GM10248 (cell line): ENCODE measurements at regions not wholly inside any gene's neighbourhood (a gene's known extent, or its start where the extent isn't known, plus 50 kb on each side); places are given as distances from the start of the nearest gene placed in this dataset.

ENCODE experiments used
- CTCF ChIA-PET: fragments of 300-600 bp; sonication (Branson Sonifier 250); formaldehyde crosslinking; extraction: SDS; loops from one replicate; lab custom pipeline; 2021; ENCODE audit warnings: antibody characterized with exemption; lab: Yijun Ruan, JAX
- POLR2A ChIA-PET: fragments of 350-650 bp; sonication (Branson Sonifier 250); formaldehyde crosslinking; extraction: SDS; loops from one replicate; lab custom pipeline; 2020; ENCODE audit warnings: antibody characterized with exemption; lab: Yijun Ruan, JAX
- DNase-seq: peaks from one replicate; pipeline ENCODE4 v3.0.0; 2012; ENCODE audit errors: extremely low spot score
- CTCF ChIP-seq: IDR thresholded peaks from 2 replicates; pipeline ENCODE4 v1.5.1; 2012; ENCODE audit warnings: mild to moderate bottlenecking, low read depth; ENCODE audit errors: extremely low read depth, missing control alignments, control extremely low read depth

DNA sequence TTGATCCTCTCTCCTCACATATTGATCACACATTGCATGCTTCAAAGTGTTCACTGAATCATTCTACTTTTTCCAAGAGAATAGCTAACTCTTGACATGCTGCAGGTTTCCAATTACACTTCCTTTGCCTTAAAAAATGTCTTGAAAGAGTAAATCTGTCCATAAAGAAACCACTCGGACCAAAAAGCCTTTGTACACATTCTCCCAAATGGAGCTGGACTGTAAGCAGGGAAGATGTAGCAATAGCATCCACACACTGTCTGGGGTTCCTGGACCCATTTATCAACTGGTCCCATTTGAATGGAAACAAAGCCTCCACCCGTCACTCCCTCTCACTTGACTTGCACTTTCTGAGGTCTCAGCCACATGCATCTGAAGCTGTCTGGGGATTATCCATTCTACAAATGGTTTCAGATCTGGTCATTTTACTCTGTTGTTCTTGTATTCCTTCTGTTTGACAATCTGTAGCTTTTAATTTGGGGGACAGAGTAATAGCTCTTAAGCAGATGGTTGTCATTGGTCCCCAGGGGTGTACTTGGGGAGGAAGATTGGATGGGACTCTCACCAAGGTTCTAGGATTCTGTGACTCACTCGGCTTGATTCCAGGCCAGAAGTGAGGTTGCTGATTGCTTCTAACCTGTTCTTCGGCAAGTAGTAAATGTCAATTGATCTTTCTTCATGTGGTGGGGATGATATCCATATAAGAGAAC, 203.5 kb downstream of the HIBADH start:
- TF ChIP-seq CTCF = no peak
- no peak for DNase-seq
- ChIA-PET POLR2A (no interaction called here), CTCF (no interaction called here)

- ChIA-PET POLR2A (no interaction called here), CTCF (no interaction called here)
- no peak for DNase-seq
- TF ChIP-seq CTCF = no peak
These were observed 203.0 kb downstream of the HIBADH start for GRCh38 chr7:27459731-27460053.

GRCh38 chr7:27462575-27463270, 200.0 kb downstream of the HIBADH start:
- CTCF ChIA-PET = no interaction called here

GRCh38 chr7:27464970-27465369, 197.7 kb downstream of the HIBADH start:
- DNase-seq = no peak
- CTCF ChIA-PET = no interaction called here
- TF ChIP-seq CTCF = no peak
- POLR2A ChIA-PET = no interaction called here

More at GRCh38 chr7:27462575-27463270, 200.0 kb downstream of the HIBADH start:
- POLR2A ChIA-PET = no interaction called here
- no peak for DNase-seq
- no peak for TF ChIP-seq CTCF

DNA sequence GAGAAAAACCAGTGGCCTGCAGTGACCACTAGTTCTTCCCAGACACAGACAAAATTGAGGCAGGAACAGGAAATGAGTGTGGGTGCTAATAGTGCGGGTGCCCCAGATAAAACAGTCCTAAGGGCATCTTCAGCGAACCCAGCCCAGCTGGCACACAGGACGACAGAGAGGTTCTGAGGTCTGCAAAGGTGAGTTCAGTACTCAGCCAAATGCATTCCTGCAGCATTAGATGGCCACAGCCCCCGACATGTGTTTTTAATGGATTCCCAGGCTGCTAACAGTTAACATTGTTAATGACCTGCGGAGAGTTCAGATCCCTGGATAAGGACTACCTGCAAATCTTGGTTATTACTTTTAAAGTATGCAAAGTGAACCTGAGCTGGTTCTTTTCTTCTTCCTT, 196.0 kb downstream of the HIBADH start:
- DNase-seq = no peak
- POLR2A ChIA-PET = no interaction called here
- CTCF ChIA-PET = no interaction called here
- TF ChIP-seq CTCF = no peak

- CTCF ChIA-PET = no interaction called here
- TF ChIP-seq CTCF = no peak
- POLR2A ChIA-PET = no interaction called here
- DNase-seq = no peak
These were observed 190.6 kb downstream of the HIBADH start for GRCh38 chr7:27472043-27472442.
